GM12801 (cell line): ENCODE measurements at regions not wholly inside any gene's neighbourhood (a gene's known extent, or its start where the extent isn't known, plus 50 kb on each side); places are given as distances from the start of the nearest gene placed in this dataset.

Source experiments
- CTCF ChIP-seq: IDR thresholded peaks from one replicate; pipeline ENCODE4 v1.5.1; 2011; ENCODE audit warnings: control low read depth; ENCODE audit not compliant: insufficient read length; ENCODE audit errors: extremely low read depth

GRCh38 chr12:88650715-88651114 lies 70.4 kb upstream of the KITLG start:
- no peak for TF ChIP-seq CTCF

GRCh38 chr12:88648625-88649024 lies 68.4 kb upstream of the KITLG start:
- no peak for TF ChIP-seq CTCF

- no peak for TF ChIP-seq CTCF
Observed at GRCh38 chr12:88646824-88647223, 66.6 kb upstream of the KITLG start.

- TF ChIP-seq CTCF, result no peak
Observed at GRCh38 chr12:88645816-88646215, 65.5 kb upstream of the KITLG start.

DNA sequence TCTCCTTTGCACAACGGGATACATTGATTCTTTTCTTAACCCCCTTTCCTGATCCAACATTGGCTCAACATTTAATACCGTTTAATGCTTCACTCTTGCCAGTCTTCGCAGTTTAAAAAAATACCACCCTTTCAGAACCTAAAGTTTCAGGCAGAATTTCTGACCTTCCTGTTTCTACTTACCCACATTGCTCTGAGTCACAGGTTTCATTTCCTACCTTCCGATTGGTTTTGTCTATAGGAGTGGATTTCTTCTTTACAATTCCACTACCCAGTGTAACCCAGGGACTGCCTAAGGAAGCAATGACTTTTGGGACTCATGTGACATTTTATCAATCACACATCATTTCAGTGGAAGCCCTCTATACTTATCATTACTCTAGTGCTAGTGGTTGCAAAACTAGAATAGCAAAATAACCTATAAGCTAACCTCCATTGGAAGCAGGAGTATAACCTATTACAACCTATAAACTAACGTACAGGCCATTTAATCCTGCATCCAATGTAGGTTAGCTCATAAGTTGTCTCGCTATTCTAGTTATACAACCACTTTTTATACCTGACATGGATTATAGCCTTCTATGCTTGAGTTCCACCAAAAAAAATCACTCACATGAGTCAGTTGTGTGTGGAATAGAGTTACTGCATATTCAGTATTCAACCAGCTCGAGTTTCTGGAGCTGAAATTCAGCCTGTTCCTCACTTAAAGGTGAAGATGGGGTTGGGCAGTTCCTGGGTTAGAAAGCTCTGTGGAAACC lies 64.9 kb upstream of the KITLG start:
- no peak for TF ChIP-seq CTCF

- no peak for TF ChIP-seq CTCF
Observed at GRCh38 chr12:88643685-88644084, 63.4 kb upstream of the KITLG start.

GRCh38 chr12:88642675-88643431 lies 62.6 kb upstream of the KITLG start:
- TF ChIP-seq CTCF, result no peak
